Activated naive CD8-positive, alpha-beta T cell treated with anti-CD3 and anti-CD28 coated beads for 36 hours (primary cell): ENCODE measurements at regions not wholly inside any gene's neighbourhood (a gene's known extent, or its start where the extent isn't known, plus 50 kb on each side); places are given as distances from the start of the nearest gene placed in this dataset.

Experiments used
- DNase-seq: peaks from one replicate; pipeline ENCODE4 v3.0.0; 2021
- H3K27ac Mint-ChIP-seq: one replicate; pipeline ENCODE4 v1.8.0; 2022; ENCODE audit warnings: mild to moderate bottlenecking, moderate library complexity, mixed read lengths
- H3K27me3 Mint-ChIP-seq: one replicate; pipeline ENCODE4 v1.8.0; 2022; ENCODE audit warnings: mild to moderate bottlenecking, mixed read lengths
- H3K36me3 Mint-ChIP-seq: one replicate; pipeline ENCODE4 v1.8.0; 2021; ENCODE audit warnings: mild to moderate bottlenecking, mixed read lengths
- H3K4me1 Mint-ChIP-seq: one replicate; pipeline ENCODE4 v1.8.0; 2021; ENCODE audit warnings: mixed read lengths
- H3K4me3 Mint-ChIP-seq: one replicate; pipeline ENCODE4 v1.8.0; 2022; ENCODE audit warnings: mild to moderate bottlenecking, moderate library complexity, mixed read lengths
- H3K9me3 Mint-ChIP-seq: one replicate; pipeline ENCODE4 v1.8.0; 2022; ENCODE audit warnings: mixed read lengths

DNA sequence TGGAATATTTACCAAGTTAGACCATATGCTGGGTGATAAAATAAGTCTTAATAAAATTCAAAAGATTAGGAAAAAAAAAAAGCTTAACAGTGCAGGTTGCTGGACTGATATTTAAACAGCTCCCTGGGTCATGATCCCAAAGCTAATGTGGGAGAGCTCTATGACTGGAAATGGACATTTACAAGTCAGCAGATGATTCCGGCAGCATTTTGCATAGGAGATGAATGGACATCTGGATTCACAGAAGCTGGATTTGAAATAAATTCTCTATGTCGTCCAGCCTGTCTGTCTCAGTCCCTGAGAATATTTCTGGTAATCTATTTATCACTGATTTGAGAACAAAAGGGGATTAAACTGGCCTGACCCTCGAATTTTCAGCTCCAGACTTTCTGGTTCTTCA, 52.3 kb upstream of the KLHL25 start:
- no peaks in the 10 kb centered on the region for H3K4me1 Mint-ChIP-seq

DNA sequence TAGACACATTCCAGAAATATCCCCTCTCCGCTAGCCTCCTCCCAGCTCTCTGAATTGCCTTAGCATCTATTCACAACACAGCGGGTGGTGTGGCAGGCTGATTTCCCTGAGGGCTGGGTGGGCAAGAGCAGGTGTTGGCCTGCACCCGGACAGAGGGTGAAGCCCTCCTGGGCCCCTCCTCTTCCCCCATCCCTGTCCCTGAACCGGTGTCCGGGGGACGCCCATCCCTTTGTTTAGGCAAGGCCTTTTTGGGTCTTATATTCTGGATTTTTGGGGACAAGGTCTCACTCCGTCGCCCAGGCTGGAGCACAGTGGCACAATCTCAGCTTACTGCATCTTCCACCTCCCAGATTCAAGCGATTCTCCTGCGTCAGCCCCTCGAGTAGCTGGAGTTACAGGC, 55.2 kb upstream of the KLHL25 start:
- no peak for DNase-seq
- Mint-ChIP-seq H3K27ac (no peak overlapping the region), H3K36me3 (no peaks in the 10 kb centered on the region), H3K27me3 (peaks cover 6% of the 10 kb centered on the region), H3K4me1 (peaks cover 4% of the 10 kb centered on the region), H3K9me3 (peaks cover 4% of the 10 kb centered on the region), H3K4me3 (no peak overlapping the region)

More for the DNA sequence above, 52.3 kb upstream of the KLHL25 start:
- H3K27ac Mint-ChIP-seq = no peak overlapping the region
- H3K27me3 Mint-ChIP-seq = peaks cover 6% of the 10 kb centered on the region
- no peaks in the 10 kb centered on the region for H3K36me3 Mint-ChIP-seq
- H3K9me3 Mint-ChIP-seq = peaks cover 4% of the 10 kb centered on the region
- DNase-seq = no peak
- H3K4me3 Mint-ChIP-seq = no peak overlapping the region

DNA sequence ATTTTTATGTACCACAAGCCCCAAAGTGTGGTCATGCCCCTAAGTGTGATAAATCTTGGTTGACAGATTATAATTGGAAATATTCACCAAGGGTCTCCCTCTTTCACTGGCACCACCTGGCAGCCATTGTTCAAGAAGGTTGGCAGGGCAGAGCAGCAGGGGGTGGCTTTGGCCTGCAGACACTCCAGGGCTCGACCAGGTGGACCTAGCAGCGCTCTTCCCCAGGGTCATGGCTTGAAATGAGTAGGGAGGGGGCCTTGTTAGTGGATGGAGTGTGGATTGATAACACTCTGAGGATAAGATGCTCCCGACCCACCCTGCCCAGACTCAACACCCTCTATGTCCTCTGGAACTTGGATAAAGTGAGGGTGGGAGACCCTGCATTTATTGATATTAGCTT, 58.2 kb upstream of the KLHL25 start:
- no peak for DNase-seq
- Mint-ChIP-seq H3K36me3 (no peaks in the 10 kb centered on the region), H3K4me1 (peaks cover 4% of the 10 kb centered on the region), H3K27ac (no peak overlapping the region), H3K9me3 (no peaks in the 10 kb centered on the region), H3K27me3 (peaks cover 27% of the 10 kb centered on the region), H3K4me3 (no peak overlapping the region)

DNA sequence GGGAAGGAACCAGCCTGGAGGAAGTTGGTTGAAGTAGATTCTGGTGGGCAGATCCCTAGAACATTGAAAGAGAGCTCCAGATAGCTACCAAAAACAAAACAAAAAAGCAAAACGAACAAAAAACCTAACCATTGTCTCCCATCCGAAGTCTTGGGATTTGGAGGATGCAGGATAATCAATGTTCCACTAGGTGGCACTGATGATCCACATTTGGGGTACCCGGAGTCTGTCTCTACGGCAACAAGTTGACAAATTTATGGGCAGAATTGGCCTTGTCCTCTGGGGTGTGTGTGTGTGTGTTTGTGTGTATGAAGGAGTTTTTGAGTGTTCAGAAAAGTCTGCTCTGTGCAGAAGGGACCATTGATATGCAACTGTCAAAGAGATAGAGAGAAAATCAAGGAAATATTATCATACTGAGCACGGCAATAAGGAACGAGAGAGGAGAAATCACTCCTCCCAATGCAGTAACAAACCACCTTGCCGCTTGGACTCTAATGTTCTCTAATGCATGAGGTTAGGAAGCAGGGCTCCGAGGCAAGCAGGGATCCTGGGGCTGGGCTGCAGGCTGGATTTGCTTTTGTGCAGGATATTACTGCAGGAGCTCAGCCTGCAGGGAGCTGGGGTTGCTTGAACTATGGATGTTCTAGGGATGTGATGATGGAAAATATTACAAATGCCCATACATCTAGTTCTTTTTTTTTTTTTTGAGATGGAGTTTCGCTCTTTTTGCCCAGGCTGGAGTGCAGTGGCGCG, 59.8 kb upstream of the KLHL25 start:
- Mint-ChIP-seq H3K27me3 (peaks cover 35% of the 10 kb centered on the region), H3K27ac (no peak overlapping the region), H3K9me3 (no peaks in the 10 kb centered on the region), H3K36me3 (no peaks in the 10 kb centered on the region), H3K4me3 (no peak overlapping the region), H3K4me1 (peaks cover 7% of the 10 kb centered on the region)
- DNase-seq = peak; percentile 24

DNA sequence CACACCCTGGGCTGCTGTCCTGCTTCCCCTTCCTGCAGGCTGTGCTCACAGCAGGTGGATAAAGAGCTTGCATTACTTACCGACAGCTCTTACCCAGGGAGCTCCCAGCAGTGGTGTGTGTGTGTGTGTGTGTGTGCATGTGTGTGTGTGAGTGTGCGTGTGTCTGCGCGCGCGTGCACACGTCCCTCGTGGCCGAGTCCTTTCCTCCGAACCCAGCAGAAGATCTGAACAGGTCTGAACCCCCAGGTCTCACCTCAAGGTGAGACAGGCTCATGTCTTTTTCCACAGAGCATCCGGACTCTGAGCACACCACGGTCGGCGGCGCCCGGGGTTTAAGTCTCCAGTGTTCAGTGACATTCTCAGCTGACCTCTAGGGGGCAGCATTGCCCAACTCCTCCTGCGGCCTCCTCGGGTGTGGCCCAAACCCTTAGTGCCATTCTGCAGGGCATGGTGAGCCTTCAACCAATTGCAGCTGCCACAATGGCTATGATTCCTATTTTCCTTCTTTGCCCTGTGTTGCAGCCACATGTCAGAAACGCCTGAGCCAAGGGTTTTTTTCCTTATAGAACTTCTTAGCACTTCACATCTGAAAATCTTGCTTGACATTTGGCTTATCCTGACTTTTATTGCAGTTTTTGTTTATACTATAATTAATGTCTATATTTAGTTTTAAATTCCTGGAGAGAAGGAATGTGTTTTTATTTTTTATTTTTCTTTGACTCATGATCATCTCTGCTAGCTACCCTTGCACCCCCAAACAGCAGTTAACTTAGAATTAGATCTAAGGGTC, 64.1 kb upstream of the KLHL25 start:
- Mint-ChIP-seq H3K9me3 (no peaks in the 10 kb centered on the region), H3K4me3 (peak overlapping the region; percentile 57), H3K36me3 (no peaks in the 10 kb centered on the region), H3K27me3 (peaks cover 35% of the 10 kb centered on the region), H3K27ac (no peak overlapping the region), H3K4me1 (peaks cover 7% of the 10 kb centered on the region)
- DNase-seq = peak; percentile 76

DNA sequence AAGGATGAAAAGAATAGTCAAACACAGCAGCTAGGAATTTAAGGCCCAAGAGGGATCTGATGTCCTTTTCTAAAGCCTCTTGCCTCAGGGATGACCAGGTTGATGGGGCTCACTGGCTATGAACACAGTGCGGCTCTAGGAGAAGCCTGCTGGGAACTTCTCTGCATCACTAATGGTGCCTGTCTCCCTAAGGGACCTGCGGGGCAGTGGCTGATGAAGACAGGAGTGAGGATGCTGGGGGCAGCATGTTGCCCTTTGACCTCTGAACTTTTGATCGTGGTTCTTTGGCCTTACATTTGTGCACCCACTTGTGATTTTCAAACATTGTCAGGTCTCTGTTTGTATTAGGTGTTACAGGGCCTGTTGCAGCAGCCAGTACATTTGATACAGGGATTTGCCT, 64.9 kb upstream of the KLHL25 start:
- DNase-seq = no peak
- H3K27me3 Mint-ChIP-seq = peaks cover 29% of the 10 kb centered on the region
- H3K4me1 Mint-ChIP-seq = peaks cover 3% of the 10 kb centered on the region
- H3K9me3 Mint-ChIP-seq = no peaks in the 10 kb centered on the region
- H3K27ac Mint-ChIP-seq = no peak overlapping the region
- H3K4me3 Mint-ChIP-seq = no peak overlapping the region
- H3K36me3 Mint-ChIP-seq = no peaks in the 10 kb centered on the region

DNA sequence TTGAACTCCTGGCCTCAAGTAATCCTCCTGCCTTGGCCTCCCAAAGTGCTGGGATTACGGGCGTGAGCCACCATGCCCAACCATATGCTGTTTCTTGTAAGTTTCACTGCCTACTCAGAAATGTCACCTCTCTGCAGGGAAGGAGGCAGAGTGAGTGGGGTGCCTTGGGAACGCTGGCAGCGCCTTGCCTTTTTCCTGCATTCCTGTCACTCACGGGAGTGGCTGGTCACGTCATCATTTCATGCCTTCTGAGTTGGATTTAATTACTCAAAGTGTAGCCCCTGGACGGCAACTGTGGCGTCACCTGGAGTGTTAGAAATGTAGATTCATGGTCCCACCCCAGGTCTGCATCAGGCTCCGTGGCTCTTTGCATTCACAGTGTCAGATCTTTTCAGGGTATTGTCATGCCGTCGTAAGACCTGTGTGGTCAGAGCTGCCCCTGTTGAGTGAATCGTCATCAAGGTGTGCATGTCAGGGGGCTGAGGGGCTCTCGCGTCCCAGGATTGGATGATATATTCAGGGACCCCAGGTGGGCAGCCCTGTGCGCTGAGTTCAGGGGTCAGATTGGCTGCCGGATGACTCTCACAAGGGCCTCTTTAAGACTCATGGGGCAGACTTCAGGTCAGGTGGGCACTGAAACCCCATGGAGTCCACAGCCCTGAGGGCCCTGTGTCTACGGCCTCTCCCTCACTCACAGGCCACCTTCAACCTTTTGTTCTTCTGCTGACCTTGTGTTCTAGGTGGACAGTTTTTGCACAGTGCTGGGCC, 65.9 kb upstream of the KLHL25 start:
- peaks cover 3% of the 10 kb centered on the region for H3K4me1 Mint-ChIP-seq
- H3K27ac Mint-ChIP-seq = no peak overlapping the region

GRCh38 chr15:85865070-85865684, 70.5 kb upstream of the KLHL25 start:
- H3K4me3 Mint-ChIP-seq = no peak overlapping the region
- no peaks in the 10 kb centered on the region for H3K9me3 Mint-ChIP-seq
- no peak for DNase-seq
- no peaks in the 10 kb centered on the region for H3K4me1 Mint-ChIP-seq
- H3K27ac Mint-ChIP-seq = no peak overlapping the region
- H3K36me3 Mint-ChIP-seq = no peaks in the 10 kb centered on the region
- peaks cover 3% of the 10 kb centered on the region for H3K27me3 Mint-ChIP-seq

More for the DNA sequence above, 65.9 kb upstream of the KLHL25 start:
- DNase-seq = no peak
- peaks cover 26% of the 10 kb centered on the region for H3K27me3 Mint-ChIP-seq
- H3K9me3 Mint-ChIP-seq = no peaks in the 10 kb centered on the region
- H3K4me3 Mint-ChIP-seq = no peak overlapping the region
- no peaks in the 10 kb centered on the region for H3K36me3 Mint-ChIP-seq

DNA sequence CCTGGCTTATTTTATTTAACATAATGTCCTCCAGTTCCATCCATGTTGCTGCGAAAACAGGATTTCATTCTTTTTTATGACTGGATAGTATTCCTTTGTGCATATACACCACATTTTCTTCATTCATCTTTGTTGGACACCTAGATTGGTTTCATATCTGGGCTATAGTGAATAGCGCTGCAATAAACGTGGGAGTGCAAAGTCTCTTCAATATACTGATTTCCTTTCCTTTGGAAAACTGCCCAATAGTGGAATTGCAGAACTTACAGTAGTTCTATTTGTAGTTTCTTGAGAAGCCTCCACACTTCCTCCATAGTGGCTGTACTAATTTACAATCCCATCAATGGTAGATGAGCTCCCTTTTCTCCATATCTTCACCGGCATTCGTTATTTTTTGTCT, 72.5 kb upstream of the KLHL25 start:
- Mint-ChIP-seq H3K27ac (no peak overlapping the region), H3K4me3 (no peak overlapping the region), H3K36me3 (no peaks in the 10 kb centered on the region), H3K27me3 (peaks cover 5% of the 10 kb centered on the region), H3K4me1 (no peaks in the 10 kb centered on the region), H3K9me3 (no peaks in the 10 kb centered on the region)
- no peak for DNase-seq

DNA sequence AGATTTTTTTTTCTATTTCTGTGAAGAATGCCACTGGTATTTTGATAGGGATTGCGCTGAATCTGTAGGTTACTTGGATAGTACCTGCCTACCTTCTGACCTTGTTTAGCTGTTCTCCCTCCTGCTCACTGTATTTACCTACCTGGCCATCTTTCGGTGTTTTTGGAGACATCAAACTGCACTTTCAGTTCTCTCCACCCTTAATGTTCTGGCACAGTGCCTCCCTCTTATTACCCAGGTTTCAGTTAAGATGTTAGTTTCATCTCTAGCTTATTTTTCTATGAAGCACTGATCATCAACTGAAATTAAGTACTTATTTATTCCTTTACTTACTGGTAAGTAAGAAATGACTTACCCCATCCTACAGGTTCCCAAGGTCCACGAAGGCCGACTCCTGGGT, 74.4 kb upstream of the KLHL25 start:
- Mint-ChIP-seq H3K27ac (no peak overlapping the region), H3K4me3 (no peak overlapping the region), H3K9me3 (no peaks in the 10 kb centered on the region), H3K27me3 (peaks cover 16% of the 10 kb centered on the region), H3K4me1 (no peaks in the 10 kb centered on the region), H3K36me3 (no peaks in the 10 kb centered on the region)
- no peak for DNase-seq

DNA sequence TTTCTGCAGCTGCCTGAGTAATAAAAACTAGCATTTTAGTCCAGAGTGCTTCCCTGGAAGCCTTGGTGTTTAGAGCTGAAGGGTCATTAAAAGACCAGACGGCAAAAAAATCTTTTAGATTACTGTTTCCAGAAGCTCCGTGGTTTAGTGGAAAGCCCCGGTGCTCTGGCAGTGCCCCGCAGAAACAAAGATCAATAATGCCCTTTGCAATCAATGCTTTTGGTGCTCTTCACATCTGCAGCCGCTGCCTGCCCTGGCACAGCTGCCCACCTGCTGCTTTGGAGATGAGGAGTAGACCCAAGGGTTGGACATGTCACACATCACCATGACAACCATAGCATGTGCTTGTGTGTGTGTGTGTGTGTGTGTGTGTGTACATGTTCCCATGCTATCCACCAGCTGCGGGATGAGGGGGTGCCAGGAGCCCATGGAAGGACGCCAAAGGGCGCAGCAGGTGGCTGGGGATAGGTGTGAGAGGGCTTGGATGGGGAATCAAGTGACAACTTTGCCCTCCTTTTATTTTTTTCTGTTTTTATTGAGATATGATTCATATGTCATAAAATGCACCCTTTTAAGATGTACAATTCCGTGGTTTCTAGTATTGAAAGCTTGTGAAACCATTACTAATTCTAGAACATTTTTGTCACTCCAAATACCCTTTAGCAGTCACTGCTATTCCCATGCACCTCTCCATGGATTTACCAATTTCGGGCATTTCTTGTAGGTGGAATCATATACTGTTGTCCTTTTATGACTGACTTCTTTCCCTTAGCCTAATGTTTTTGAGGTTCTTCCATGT, 75.7 kb upstream of the KLHL25 start:
- no peaks in the 10 kb centered on the region for H3K36me3 Mint-ChIP-seq
- DNase-seq = no peak
- peaks cover 22% of the 10 kb centered on the region for H3K27me3 Mint-ChIP-seq
- no peak overlapping the region for H3K4me3 Mint-ChIP-seq
- H3K9me3 Mint-ChIP-seq = no peaks in the 10 kb centered on the region
- no peaks in the 10 kb centered on the region for H3K4me1 Mint-ChIP-seq
- H3K27ac Mint-ChIP-seq = no peak overlapping the region

DNA sequence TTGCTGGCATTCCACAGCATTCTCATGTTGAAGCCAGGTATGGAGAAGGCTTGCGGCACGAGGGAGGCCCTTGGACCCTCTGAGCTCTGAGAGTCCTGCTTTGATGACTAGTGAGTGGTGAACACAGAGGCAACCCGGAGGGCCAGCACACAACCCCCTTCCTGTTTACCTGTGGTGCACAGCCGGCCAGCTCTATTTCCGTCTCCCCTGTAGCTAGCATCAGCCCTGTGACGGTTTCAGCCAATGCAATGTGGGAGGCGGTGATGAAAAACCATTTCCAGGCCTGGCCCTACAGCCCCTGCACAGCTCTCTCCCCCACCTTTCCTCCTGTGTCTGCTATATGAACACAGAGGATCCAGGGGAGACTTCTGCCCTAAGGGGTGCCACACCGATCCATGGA, 76.8 kb upstream of the KLHL25 start:
- Mint-ChIP-seq H3K4me3 (no peak overlapping the region), H3K4me1 (no peaks in the 10 kb centered on the region), H3K36me3 (no peaks in the 10 kb centered on the region), H3K27me3 (peaks cover 26% of the 10 kb centered on the region), H3K9me3 (no peaks in the 10 kb centered on the region), H3K27ac (no peak overlapping the region)
- no peak for DNase-seq

DNA sequence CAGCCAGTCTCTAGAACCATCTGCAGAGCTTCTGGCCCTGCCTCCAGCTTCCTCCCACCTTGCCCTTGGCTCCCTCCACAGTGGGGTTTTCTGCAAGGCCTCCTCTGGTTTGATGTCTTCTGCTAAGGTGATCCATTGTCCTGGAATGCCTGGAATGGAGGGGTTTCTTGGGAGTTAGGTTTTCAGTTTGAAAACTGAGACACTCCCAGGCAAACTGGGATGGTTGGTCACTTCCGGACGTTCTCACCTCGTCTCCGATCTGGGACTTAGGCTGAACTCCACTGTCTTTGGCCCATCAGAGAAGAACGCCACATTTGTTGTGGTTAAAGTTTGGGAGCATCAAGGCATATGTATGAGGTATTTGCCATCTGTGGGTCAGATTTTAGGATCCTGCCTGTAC, 77.4 kb upstream of the KLHL25 start:
- H3K4me3 Mint-ChIP-seq = no peak overlapping the region
- no peaks in the 10 kb centered on the region for H3K4me1 Mint-ChIP-seq
- DNase-seq = no peak
- H3K9me3 Mint-ChIP-seq = no peaks in the 10 kb centered on the region
- H3K36me3 Mint-ChIP-seq = no peaks in the 10 kb centered on the region
- H3K27me3 Mint-ChIP-seq = peaks cover 24% of the 10 kb centered on the region
- no peak overlapping the region for H3K27ac Mint-ChIP-seq

DNA sequence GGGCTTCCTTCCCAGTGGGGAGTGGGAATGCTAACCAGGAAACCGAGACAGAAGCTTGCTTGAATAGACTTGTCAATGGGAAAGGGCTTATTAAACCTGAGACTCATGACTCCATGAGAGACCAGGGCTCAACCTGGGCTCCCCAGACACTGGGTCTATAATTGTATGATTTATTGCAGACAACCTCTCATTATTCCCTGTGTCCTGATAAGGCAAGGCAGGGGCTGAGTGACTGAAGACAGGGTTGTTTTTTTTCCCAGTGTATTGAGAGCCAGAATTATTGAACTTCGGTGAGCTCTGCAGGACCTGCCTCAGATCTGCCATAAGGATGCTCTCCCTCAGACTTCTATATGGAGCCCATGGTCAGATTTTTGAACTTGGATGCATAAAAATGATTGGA, 79.5 kb upstream of the KLHL25 start:
- H3K36me3 Mint-ChIP-seq = no peaks in the 10 kb centered on the region
- H3K27me3 Mint-ChIP-seq = peaks cover 32% of the 10 kb centered on the region
- H3K27ac Mint-ChIP-seq = no peak overlapping the region
- no peaks in the 10 kb centered on the region for H3K9me3 Mint-ChIP-seq
- H3K4me3 Mint-ChIP-seq = no peak overlapping the region
- no peak for DNase-seq
- no peaks in the 10 kb centered on the region for H3K4me1 Mint-ChIP-seq
